Activated T-cell treated with anti-CD3 and anti-CD28 coated beads, Interleukin-2, amount 50 U/mL, for 4 hours (primary cell): ENCODE measurements at regions not wholly inside any gene's neighbourhood (a gene's known extent, or its start where the extent isn't known, plus 50 kb on each side); places are given as distances from the start of the nearest gene placed in this dataset.
"Not testable (repeated sequence)": the region's sequence is repeated elsewhere in the genome, so short reads cannot be mapped to it uniquely, and the experiment has no call there.

Experiments used
- ATAC-seq, 2 donors: fragments of 200-7000 bp; cut with Tn5 transposase; one replicate each; pipeline ENCODE4 v1.10.0; 2021
- DNase-seq: peaks from one replicate; pipeline ENCODE4 v3.0.0-alpha.2; 2020
- H3K27me3 Mint-ChIP-seq: one replicate; pipeline ENCODE4 v1.8.0; 2021; ENCODE audit warnings: low read depth, mixed read lengths
- H3K36me3 Mint-ChIP-seq: one replicate; pipeline ENCODE4 v1.8.0; 2022; ENCODE audit warnings: mixed read lengths; ENCODE audit not compliant: insufficient read depth
- H3K4me1 Mint-ChIP-seq: one replicate; pipeline ENCODE4 v1.8.0; 2021; ENCODE audit warnings: low read depth, mixed read lengths
- H3K4me3 Mint-ChIP-seq: one replicate; pipeline ENCODE4 v1.8.0; 2021; ENCODE audit warnings: mild to moderate bottlenecking, moderate library complexity, mixed read lengths
- H3K9me3 Mint-ChIP-seq: one replicate; pipeline ENCODE4 v1.8.0; 2021; ENCODE audit warnings: mixed read lengths

DNA sequence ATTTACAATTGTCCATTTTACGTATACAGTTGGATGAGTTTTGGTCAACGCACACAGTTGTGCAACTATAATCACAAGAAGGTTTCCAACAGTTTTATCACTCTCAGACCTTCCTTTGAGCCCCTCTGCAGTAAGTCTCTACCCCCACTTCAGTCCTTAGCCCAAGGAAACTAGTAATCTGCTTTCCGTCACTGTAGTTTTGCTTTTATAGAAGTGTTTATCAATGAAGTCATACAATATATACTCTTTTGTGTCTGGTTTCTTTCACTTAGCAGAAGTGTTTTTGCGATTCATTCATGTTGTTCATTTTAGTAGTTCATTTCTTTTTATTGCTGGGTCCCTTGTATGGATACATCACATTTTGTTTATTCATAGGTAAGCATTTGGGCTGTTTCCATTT is 92.9 kb upstream of the PIP4K2A start:
- Mint-ChIP-seq H3K4me1 (no peaks in the 10 kb centered on the region), H3K36me3 (no peaks in the 10 kb centered on the region)

DNA sequence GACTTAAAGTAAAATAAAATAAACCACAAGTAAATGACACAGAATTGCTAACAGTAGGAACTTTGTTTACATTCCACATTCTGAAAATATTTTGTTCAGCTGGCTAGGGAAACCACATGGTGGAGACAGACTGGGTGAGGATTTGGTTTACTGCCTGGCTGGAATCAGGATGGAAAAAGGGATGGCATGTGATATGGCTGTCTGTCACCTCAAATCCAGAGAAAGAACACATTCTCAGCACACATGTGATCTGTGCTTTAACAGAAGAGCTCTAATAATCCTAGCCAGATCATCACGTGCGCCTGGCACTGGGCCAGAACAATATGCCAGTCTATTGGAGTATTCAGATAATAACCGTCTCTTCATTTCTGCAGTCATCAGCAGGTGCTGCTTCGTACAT is 90.9 kb upstream of the PIP4K2A start:
- no peaks in the 10 kb centered on the region for H3K9me3 Mint-ChIP-seq
- H3K4me3 Mint-ChIP-seq, result no peak overlapping the region
- no peaks in the 10 kb centered on the region for H3K4me1 Mint-ChIP-seq
- DNase-seq (no peak), ATAC-seq (no peak)
- H3K36me3 Mint-ChIP-seq, result no peaks in the 10 kb centered on the region
- peaks cover 5% of the 10 kb centered on the region for H3K27me3 Mint-ChIP-seq

More for the DNA sequence above, 92.9 kb upstream of the PIP4K2A start:
- ATAC-seq (no peak), DNase-seq (no peak)
- peaks cover 3% of the 10 kb centered on the region for H3K27me3 Mint-ChIP-seq
- no peaks in the 10 kb centered on the region for H3K9me3 Mint-ChIP-seq
- H3K4me3 Mint-ChIP-seq, result no peak overlapping the region

DNA sequence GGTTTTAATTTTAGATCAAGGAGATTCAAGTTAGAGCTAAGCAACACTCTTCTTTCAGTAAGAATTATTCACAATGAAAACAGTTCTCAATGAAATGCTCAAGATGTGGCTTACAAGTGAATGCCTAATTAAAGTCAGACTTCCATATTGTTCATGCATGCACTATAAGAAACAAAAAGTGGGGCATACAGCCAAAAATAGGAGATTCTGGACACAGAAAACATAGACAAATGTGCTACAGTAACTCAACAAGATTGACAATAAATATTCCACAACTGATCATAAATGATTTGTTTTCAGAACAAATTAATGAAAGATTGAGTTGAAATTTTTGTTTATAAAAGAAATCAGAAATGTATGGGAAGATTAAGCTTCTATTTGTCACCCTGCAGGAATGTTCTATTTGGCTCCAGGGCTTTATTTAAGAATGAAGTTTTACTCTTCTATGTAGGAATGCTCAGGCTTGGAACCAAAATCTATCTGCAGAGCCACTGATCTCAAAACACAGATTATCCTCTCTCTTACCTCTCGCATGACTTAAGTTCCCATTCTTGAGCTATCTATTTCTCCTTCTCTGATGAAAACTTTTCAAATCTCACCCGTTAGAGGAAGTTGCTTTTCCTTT is 89.0 kb upstream of the PIP4K2A start:
- ATAC-seq, result no peak
- H3K9me3 Mint-ChIP-seq, result no peaks in the 10 kb centered on the region
- H3K4me1 Mint-ChIP-seq, result no peaks in the 10 kb centered on the region
- DNase-seq, result no peak
- H3K36me3 Mint-ChIP-seq, result no peaks in the 10 kb centered on the region
- no peak overlapping the region for H3K4me3 Mint-ChIP-seq
- peaks cover 5% of the 10 kb centered on the region for H3K27me3 Mint-ChIP-seq

DNA sequence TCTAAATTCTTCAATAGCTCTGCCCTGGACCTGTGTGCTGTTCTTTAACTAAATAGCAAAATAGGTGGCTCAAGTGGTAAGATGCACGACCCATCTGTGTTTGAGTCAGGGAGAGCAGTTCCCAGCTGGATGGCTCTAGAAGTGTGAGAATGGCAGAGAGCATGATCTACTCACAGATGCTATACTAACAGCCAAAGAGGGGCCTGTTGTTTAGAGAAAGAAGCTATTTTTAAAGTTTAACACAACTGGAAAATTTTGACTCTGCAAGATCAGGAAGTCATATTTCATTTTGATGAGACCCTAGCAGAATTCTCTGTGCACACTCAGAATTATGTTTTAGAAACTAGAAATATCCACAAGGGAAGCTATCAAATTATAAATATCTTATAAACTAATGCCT is 87.4 kb upstream of the PIP4K2A start:
- Mint-ChIP-seq H3K36me3 (no peaks in the 10 kb centered on the region), H3K4me1 (no peaks in the 10 kb centered on the region), H3K9me3 (peaks cover 4% of the 10 kb centered on the region), H3K4me3 (no peak overlapping the region), H3K27me3 (peaks cover 5% of the 10 kb centered on the region)
- no peak for ATAC-seq
- no peak for DNase-seq

DNA sequence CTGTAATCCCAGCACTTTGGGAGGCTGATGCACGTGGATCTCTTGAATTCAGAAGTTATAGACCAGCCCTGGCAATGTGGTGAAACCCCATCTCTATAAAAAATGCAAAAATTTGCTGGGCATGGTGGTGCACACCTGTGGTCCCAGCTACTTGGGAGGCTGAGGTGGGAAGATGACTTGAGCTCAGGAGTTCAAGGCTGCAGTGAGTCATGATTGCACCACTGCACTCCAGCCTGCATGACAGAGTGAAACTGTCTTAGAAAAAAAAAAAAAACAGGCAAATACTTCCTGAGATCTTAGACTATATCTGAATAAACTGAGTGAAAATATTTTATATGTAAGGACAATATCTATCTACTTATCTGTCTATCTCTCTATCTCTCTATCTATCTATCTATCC is 83.4 kb upstream of the PIP4K2A start:
- not testable (repeated sequence) for ATAC-seq, H3K36me3 Mint-ChIP-seq, H3K4me3 Mint-ChIP-seq, DNase-seq, H3K4me1 Mint-ChIP-seq, H3K9me3 Mint-ChIP-seq, H3K27me3 Mint-ChIP-seq

DNA sequence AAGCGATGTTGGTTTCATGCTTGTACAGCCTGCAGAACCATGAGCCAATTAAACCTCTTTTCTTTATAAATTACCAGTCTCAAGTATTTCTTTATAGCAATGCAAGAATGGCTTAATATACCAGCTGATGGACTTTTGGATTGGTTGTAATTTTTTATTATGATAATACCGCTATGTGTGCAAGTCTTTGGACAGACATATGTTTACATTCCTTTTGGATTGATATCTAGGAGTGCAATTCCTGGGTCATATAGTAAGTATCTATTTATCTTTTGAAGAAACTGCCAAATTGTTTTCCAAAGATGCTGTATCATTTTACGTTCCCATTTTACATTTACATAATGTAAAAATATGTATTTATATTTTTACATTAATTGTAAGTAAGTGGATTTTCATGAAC is 81.2 kb upstream of the PIP4K2A start:
- ATAC-seq (no peak), DNase-seq (no peak)
- Mint-ChIP-seq H3K27me3 (peaks cover 2% of the 10 kb centered on the region), H3K4me3 (no peak overlapping the region), H3K4me1 (no peaks in the 10 kb centered on the region), H3K36me3 (no peaks in the 10 kb centered on the region), H3K9me3 (peaks cover 4% of the 10 kb centered on the region)

DNA sequence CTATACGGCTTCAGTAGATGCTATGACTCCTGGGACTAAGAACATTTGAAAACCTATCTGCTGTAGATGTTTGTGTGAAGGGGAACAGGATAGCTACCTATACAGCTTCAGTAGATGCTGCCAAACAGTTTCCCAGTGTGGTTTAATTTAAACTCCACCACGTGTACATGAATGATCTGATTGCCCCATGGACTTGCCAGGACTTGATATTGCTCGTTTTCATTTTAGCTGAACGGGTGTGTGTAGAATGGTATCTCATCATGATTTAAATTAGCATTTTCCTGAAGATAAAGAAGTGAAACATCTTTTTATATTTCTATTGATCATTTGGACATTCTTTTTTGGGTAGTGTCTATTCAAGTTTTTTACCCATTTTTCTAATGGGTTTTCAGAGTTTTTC is 77.8 kb upstream of the PIP4K2A start:
- Mint-ChIP-seq H3K4me3 (no peak overlapping the region), H3K9me3 (peaks cover 3% of the 10 kb centered on the region), H3K36me3 (no peaks in the 10 kb centered on the region), H3K4me1 (no peaks in the 10 kb centered on the region), H3K27me3 (peaks cover 2% of the 10 kb centered on the region)
- DNase-seq (no peak), ATAC-seq (no peak)

DNA sequence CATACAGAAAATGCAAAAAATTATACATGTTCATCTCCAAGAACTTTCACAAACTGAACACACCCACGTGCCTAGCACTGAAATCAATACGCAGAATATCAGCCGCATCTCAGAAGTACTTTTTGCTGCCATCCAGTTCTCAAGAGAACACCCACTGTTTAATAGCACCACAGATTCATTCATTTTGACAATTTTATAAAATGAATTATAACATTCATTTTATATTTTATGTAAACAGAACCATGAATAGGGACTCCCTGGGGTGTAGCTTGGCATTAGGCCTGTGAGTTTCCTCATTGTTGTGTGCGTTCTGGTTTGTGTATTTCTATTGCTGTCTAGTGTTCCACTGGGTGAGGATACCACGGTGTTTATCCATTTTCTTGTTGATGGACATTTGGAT is 77.3 kb upstream of the PIP4K2A start:
- Mint-ChIP-seq H3K4me3 (no peak overlapping the region), H3K27me3 (peaks cover 2% of the 10 kb centered on the region), H3K4me1 (no peaks in the 10 kb centered on the region), H3K36me3 (no peaks in the 10 kb centered on the region), H3K9me3 (peaks cover 3% of the 10 kb centered on the region)
- no peak for DNase-seq
- no peak for ATAC-seq

DNA sequence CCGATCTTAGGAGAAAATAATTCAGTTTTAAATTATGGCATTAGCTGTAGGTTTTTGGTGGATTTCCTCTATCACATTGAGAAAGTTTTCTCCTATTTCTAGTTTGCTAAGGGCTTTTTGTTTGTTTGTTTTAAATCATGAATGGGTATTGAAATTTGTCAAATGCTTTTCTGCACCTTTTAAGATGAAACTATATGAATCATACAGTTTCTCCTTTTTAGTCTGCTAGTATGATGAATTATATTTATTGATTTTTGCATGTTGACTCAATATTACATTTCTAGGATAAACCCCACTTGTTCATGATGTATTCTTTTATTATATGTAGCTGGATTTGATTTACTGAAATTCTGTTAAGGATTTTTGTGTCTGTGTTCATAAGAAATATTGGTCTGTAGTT is 70.3 kb upstream of the PIP4K2A start:
- no peak overlapping the region for H3K4me3 Mint-ChIP-seq
- no peaks in the 10 kb centered on the region for H3K4me1 Mint-ChIP-seq
- H3K36me3 Mint-ChIP-seq, result no peaks in the 10 kb centered on the region
- H3K9me3 Mint-ChIP-seq, result peaks cover 3% of the 10 kb centered on the region
- DNase-seq, result no peak
- ATAC-seq, result peak in 1 of 2 donors; percentile 28
- H3K27me3 Mint-ChIP-seq, result no peaks in the 10 kb centered on the region

DNA sequence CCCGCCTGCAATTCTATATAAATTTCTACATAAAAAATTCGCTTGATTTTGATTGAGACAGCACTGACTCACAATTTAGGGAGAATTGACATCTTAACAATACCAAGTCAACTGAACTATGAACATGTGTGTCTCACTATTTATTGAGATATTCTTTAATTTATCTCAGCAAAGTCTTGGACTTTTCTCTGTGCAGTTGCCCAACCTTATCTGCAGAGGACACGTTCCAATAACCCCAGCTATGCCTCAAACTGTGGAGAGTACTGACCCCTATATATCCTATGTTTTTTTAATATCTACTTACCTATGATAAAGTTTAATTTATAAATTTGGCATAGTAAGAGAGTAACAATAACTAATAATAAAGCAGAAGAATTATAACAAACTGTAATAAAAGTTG is 69.4 kb upstream of the PIP4K2A start:
- Mint-ChIP-seq H3K4me1 (peaks cover 2% of the 10 kb centered on the region), H3K36me3 (no peaks in the 10 kb centered on the region), H3K4me3 (no peak overlapping the region), H3K27me3 (no peaks in the 10 kb centered on the region), H3K9me3 (no peaks in the 10 kb centered on the region)
- ATAC-seq (no peak), DNase-seq (no peak)

DNA sequence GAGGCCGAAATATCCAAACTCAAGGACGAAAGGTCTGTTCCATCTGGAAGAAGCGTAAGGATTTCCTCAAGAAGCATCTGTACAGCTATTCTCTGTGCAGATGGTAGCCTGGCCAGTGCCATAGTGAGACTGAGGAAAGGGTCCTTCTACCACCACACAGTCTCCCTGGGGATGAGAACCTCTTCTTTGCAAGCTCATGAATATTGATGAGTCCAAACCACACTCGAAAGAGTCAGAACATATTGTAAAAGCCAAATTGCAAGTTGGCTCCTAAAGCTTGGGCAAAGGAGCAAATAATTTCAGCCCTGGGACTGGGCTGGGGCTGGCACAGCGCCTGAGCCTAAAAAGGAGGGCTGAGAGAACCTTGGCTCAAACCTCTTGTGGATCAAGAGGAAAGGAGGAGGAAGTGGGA is 66.1 kb upstream of the PIP4K2A start:
- Mint-ChIP-seq H3K4me1 (peaks cover 3% of the 10 kb centered on the region), H3K36me3 (peaks cover 2% of the 10 kb centered on the region), H3K9me3 (peaks cover 8% of the 10 kb centered on the region), H3K4me3 (no peak overlapping the region), H3K27me3 (no peaks in the 10 kb centered on the region)
- ATAC-seq, result no peak
- no peak for DNase-seq

DNA sequence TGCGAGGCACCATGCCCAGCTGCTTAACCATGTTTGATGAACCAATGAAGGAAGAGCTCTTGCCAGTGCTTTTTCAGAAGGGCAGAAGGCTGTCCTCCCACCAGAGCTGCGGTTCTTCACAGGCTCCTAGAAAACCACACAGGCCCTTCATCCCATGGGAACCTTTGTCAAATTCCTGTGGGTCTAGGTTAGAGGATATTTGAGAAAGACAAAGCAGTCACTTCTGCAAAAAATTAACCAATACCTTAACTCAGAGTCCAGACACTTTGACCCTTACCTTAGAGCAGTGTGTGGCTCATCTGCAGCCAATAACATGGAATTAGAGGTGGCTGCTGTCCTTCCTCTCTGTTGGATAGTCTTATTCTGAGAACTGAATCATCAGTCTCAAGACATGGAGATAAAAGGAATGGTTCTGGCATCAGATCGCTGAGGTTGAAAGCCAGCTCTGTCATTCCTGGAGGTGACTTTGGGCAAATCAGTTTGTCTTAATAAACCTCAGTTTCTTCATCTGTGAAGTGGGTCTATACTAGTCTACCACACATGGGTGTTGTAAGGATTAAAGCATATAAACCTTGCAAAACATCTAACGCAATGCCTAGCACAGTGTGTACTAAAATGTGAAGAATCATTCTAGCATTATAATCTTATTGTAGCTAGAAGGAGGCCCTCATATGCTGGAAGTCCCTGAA is 65.1 kb upstream of the PIP4K2A start:
- DNase-seq (no peak), ATAC-seq (no peak)
- Mint-ChIP-seq H3K4me3 (no peak overlapping the region), H3K36me3 (peaks cover 2% of the 10 kb centered on the region), H3K9me3 (peaks cover 8% of the 10 kb centered on the region), H3K4me1 (peaks cover 3% of the 10 kb centered on the region), H3K27me3 (no peaks in the 10 kb centered on the region)

DNA sequence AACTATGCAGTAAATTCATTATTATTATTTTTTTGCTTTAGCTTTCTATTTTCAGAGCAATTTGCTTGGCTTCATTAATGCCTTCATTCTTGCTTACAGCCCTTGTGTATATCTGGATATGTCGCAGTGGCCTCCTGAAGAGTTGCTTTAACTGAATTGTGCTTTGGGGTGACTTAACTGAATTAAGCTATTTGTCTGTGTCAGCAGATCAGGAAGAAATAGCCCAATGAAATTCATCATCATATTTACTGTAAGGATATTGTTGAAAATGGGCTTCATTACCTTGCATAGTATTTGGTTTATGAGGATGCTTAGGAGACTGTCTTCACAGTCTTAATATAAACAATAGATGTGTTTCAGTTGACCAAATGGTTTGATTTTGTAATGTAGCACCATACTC is 59.7 kb upstream of the PIP4K2A start:
- Mint-ChIP-seq H3K36me3 (peaks cover 4% of the 10 kb centered on the region), H3K9me3 (peaks cover 12% of the 10 kb centered on the region), H3K4me1 (peaks cover 3% of the 10 kb centered on the region), H3K4me3 (no peak overlapping the region), H3K27me3 (no peaks in the 10 kb centered on the region)
- no peak for DNase-seq
- ATAC-seq, result no peak

DNA sequence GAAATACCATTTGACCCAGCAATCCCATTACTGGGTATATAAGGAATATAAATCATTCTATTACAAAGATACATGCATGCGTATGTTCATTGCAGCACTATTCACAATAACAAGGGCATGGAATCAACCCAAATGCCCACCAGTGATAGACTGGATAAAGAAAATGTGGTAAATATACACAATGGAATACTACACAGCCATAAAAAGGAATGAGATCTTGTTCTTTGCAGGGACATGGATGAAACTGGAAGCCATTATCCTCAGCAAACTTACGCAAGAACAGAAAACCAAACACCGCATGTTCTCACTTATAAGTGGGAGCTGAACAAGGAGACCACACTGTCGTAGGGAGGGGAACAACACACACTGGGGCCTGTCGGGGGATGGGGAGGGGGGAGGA is 57.3 kb upstream of the PIP4K2A start:
- ATAC-seq, H3K4me3 Mint-ChIP-seq, H3K4me1 Mint-ChIP-seq, H3K36me3 Mint-ChIP-seq, DNase-seq, H3K27me3 Mint-ChIP-seq: not testable (repeated sequence)
- peaks cover 13% of the 10 kb centered on the region for H3K9me3 Mint-ChIP-seq

DNA sequence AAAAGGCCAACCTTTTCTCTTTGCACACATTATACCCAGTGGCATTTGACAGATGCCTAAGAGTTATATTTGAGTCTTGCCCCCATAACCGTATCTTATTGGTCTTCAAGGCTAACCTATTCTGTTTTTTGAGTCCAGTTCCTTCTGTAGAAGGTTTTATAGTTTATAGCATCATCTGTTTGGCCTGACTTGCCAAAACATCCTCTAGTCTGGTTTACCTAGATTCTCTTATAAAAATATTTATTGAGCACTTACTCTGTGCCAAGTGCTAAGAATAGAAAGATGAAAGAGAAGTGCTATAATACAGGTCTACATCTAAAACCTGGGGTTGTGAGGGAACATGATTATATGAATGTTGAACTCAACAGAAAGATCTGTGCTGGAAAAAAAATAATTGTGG is 55.9 kb upstream of the PIP4K2A start:
- ATAC-seq, result no peak
- H3K4me3 Mint-ChIP-seq, result no peak overlapping the region

More for the DNA sequence above, 55.9 kb upstream of the PIP4K2A start:
- DNase-seq, result no peak
- Mint-ChIP-seq H3K9me3 (peaks cover 10% of the 10 kb centered on the region), H3K27me3 (no peaks in the 10 kb centered on the region), H3K4me1 (no peaks in the 10 kb centered on the region), H3K36me3 (peaks cover 2% of the 10 kb centered on the region)
